Stimulated activated CD4-positive, alpha-beta T cell treated with anti-CD3 and anti-CD28 coated beads, Interleukin-12 subunit alpha, Interleukin-12 subunit beta, amount 100 ng/mL, for 48 hours (primary cell): ENCODE measurements at regions not wholly inside any gene's neighbourhood (a gene's known extent, or its start where the extent isn't known, plus 50 kb on each side); places are given as distances from the start of the nearest gene placed in this dataset.

Experiments used
- DNase-seq, 3 donors: peaks; one replicate each; pipeline ENCODE4 v3.0.0-alpha.2; 2020; ENCODE audit warnings: low read depth in 2 of 3, low spot score in 1 of 3

GRCh38 chr3:24915639-24916038, 421.0 kb upstream of the THRB start:
- no peak for DNase-seq

- DNase-seq = no peak
These were observed 423.3 kb upstream of the THRB start for GRCh38 chr3:24917908-24918307.

- no peak for DNase-seq
These were observed 428.9 kb upstream of the THRB start for GRCh38 chr3:24923570-24923969.

- DNase-seq = no peak
These were observed 434.9 kb upstream of the THRB start for GRCh38 chr3:24929521-24929920.

GRCh38 chr3:24933401-24933800, 438.8 kb upstream of the THRB start:
- DNase-seq = no peak

- DNase-seq = no peak
These were observed 441.9 kb upstream of the THRB start for GRCh38 chr3:24936574-24936973.

- no peak for DNase-seq
These were observed 442.6 kb upstream of the THRB start for GRCh38 chr3:24937228-24937627.

GRCh38 chr3:24937780-24938179, 443.1 kb upstream of the THRB start:
- no peak for DNase-seq

- no peak for DNase-seq
These were observed 449.3 kb upstream of the THRB start for GRCh38 chr3:24943961-24944360.

GRCh38 chr3:24944805-24945520, 450.3 kb upstream of the THRB start:
- no peak for DNase-seq

GRCh38 chr3:24945563-24945962, 450.9 kb upstream of the THRB start:
- no peak for DNase-seq

GRCh38 chr3:24947103-24947502, 452.5 kb upstream of the THRB start:
- DNase-seq = no peak

- DNase-seq = no peak
These were observed 456.5 kb upstream of the THRB start for GRCh38 chr3:24951180-24951579.

GRCh38 chr3:24952388-24952787, 457.7 kb upstream of the THRB start:
- no peak for DNase-seq

- DNase-seq = no peak
These were observed 458.6 kb upstream of the THRB start for GRCh38 chr3:24953060-24953771.

GRCh38 chr3:24956613-24957012, 462.0 kb upstream of the THRB start:
- DNase-seq = no peak

- no peak for DNase-seq
These were observed 463.6 kb upstream of the THRB start for GRCh38 chr3:24958271-24958670.

- DNase-seq = no peak
These were observed 464.3 kb upstream of the THRB start for GRCh38 chr3:24958910-24959447.

GRCh38 chr3:24963762-24964625, 464.1 kb upstream of the RARB start:
- DNase-seq = no peak

GRCh38 chr3:24965706-24966385, 462.2 kb upstream of the RARB start:
- no peak for DNase-seq

- DNase-seq = no peak
These were observed 460.0 kb upstream of the RARB start for GRCh38 chr3:24968036-24968435.
